RWPE1 (cell line): ENCODE measurements at regions not wholly inside any gene's neighbourhood (a gene's known extent, or its start where the extent isn't known, plus 50 kb on each side); places are given as distances from the start of the nearest gene placed in this dataset.
"Not testable (repeated sequence)": the region's sequence is repeated elsewhere in the genome, so short reads cannot be mapped to it uniquely, and the experiment has no call there.

Experiments
- CTCF ChIA-PET: fragments of 350-600 bp; sonication (Branson Sonifier 250); formaldehyde crosslinking; extraction: SDS; loops from one replicate; lab custom pipeline; 2021; lab: Yijun Ruan, JAX
- POLR2A ChIA-PET: fragments of 400-600 bp; formaldehyde crosslinking; extraction: SDS; loops from one replicate; lab custom pipeline; 2020; ENCODE audit warnings: antibody characterized with exemption; ENCODE audit not compliant: low non-redundant PET; lab: Yijun Ruan, JAX
- DNase-seq: peaks from one replicate; pipeline ENCODE4 v3.0.0; 2012; ENCODE audit warnings: low spot score
- H3K27ac ChIP-seq: fragments of 450-650 bp; 2 replicates; pipeline ENCODE4 v1.5.1; 2017
- TF ChIP-seq, protein P1 (sequence below): fragments of 450-650 bp; conservative IDR thresholded peaks from 2 replicates; pipeline ENCODE4 v1.5.1; 2017; ENCODE audit warnings: low read depth, mild to moderate bottlenecking

DNA sequence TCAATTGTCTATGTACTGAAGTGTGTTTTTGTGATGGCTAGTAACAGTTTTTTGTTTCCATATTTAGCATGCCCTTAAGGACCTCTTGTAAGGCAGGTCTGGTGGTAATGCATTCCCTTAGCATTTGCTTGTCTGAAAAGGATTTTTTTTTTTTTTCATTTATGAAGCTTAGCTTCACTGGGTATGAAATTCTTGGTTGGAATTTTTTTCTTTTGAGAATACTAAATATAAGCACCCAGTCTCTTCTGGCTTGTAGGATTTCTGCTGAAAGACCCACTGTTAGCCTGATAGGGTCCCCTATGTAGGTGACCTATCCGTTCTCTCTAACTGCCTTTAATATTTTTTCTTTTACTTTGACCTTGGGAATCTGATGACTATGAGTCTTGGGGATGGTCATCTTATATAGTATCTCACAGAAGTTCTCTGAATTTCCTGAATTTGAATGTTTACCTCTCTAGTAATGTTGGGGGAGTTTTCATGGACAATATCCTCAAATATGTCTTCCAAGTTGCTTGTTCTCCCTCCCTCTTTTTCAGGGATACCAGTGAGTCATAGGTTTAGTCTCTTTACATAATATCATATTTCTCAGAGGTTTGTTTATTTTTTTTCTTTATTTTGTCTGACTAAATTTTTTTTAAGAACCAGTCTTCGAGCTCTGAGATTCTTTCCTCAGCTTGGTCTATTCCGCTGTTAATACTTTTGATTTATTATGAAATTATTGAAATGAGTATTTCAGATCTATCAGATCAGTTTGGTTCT is 157.1 kb upstream of the PGRMC2 start:
- POLR2A ChIA-PET = no interaction called here
- no peak for DNase-seq
- no peak overlapping the region for H3K27ac ChIP-seq
- TF ChIP-seq, protein P1, sequence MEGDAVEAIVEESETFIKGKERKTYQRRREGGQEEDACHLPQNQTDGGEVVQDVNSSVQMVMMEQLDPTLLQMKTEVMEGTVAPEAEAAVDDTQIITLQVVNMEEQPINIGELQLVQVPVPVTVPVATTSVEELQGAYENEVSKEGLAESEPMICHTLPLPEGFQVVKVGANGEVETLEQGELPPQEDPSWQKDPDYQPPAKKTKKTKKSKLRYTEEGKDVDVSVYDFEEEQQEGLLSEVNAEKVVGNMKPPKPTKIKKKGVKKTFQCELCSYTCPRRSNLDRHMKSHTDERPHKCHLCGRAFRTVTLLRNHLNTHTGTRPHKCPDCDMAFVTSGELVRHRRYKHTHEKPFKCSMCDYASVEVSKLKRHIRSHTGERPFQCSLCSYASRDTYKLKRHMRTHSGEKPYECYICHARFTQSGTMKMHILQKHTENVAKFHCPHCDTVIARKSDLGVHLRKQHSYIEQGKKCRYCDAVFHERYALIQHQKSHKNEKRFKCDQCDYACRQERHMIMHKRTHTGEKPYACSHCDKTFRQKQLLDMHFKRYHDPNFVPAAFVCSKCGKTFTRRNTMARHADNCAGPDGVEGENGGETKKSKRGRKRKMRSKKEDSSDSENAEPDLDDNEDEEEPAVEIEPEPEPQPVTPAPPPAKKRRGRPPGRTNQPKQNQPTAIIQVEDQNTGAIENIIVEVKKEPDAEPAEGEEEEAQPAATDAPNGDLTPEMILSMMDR = no peak
- CTCF ChIA-PET = no interaction called here

DNA sequence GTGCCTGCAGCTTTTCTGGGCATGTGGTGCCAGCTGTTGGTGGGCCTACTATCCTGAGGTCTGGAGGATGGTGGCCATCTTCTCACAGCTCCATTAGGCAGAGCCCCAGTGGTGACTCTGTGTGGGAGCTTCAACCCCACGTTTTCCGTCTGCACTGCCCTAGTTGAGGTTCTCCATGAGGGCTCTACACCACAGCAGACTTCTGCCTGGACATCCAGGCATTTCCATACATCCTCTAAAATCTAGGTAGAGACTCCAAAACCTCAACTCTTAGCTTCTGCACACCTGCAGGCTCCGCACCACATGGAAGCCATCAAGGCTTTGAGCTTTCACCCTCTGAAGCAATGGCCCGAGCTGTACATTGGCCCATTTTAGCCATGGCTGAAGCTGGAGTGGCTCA is 153.3 kb upstream of the PGRMC2 start:
- ChIA-PET POLR2A (no interaction called here), CTCF (interaction anchor here (0.6 kb wide), 1 partner anchor 20 kb away, joined by 3 read pairs; no protein-coding TSS in a partner anchor)
- H3K27ac ChIP-seq = no peak overlapping the region
- TF ChIP-seq, protein P1 = no peak
- DNase-seq = no peak

DNA sequence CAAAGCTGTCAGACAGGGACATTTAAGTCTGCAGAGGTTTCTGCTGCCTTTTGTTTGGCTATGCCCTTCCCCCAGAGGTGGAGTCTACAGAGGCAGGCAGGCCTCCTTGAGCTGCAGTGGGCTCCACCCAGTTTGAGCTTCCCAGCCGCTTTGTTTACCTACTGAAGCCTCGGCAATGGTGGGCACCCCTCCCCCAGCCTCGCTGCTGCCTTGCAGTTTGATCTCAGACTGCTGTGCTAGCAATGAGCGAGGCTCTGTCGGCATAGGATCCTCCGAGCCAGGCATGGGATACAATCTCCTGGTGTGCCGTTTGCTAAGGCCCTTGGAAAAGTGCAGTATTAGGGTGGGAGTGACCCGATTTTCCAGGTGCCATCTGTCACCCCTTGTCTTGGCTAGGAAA is 149.4 kb upstream of the PGRMC2 start:
- H3K27ac ChIP-seq, DNase-seq, CTCF ChIA-PET, POLR2A ChIA-PET: not testable (repeated sequence)

DNA sequence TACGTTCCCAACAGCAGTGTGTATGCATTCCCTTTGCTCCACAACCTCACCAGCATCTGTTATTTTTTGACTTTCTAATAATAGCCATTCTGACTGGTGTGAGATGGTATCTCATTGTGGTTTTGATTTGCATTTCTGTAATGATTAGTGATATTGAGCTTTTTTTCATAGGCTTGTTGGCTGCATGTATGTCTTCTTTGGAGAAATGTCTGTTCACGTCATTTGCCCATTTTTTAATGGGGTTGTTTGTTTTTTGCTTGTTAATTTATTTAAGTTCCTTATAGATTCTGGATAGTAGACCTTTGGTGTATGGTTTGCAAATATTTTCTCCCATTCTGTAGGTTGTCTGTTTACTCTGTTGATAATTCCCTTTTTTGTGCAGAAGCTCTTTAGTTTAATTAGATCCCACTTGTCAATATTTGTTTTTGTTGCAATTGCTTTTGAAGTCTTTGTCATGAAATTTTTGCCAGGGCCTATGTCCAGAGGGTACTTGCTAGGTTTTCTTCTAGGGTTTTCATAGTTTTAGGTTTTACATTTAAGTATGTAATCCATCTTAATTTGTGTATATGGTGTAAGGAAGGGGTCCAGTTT is 141.5 kb upstream of the PGRMC2 start:
- H3K27ac ChIP-seq, DNase-seq, POLR2A ChIA-PET: not testable (repeated sequence)
- CTCF ChIA-PET = interaction anchor here (0.6 to 0.7 kb wide), 3 partner anchors 107 to 390 kb away, joined by 3 to 6 read pairs (median 4); no protein-coding TSS in a partner anchor

DNA sequence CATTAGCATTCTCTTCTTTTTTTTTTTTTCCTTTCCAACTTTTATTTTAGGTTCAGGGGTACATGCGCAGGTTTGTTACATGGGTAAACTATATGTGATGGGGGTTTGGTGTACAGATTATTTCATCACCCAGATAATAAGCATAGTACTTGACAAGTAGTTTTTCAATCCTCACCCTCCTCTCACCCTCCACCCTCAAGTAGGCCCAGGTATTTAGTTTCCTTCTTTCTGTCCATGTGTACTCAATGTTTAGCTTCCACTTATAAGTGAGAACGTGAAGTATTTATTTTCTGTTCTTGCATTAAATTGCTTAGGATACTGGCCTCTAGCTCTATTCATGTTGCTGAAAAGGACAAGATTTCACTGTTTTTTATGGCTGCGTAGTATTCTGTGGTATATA is 140.8 kb upstream of the PGRMC2 start:
- CTCF ChIA-PET = interaction anchor here (0.6 to 1.0 kb wide), 9 partner anchors 12 to 748 kb away, joined by 3 to 7 read pairs (median 3); no protein-coding TSS in a partner anchor
- POLR2A ChIA-PET = no interaction called here
- DNase-seq = no peak
- H3K27ac ChIP-seq = peak overlapping the region; percentile 50; the same call in 1 of the 2 replicates
- TF ChIP-seq, protein P1 = no peak

DNA sequence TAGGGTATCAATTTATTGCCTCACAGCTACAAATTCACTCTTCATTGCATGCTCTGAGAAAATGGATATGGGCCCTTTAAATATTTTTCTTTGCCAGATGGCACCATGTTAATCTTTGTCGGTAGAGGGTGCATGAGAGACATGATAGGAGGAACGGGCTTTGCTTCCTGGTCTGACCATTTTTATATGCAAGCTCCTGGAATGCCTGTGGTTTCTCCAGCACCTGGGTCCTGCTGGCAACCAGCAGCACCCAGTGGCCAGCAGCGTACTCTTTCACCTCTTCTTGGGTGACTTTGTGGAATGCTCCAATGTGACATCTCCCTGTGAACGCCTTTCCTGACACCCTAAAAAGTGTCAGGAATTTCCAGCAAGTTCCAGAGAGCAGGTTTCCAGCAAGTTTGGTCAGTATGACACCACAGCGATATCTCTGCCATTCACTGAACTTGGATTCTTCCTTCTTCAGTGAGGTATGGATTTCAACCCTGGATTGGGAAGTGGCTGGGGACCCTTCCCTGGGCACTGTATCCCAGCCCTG is 140.3 kb upstream of the PGRMC2 start:
- TF ChIP-seq, protein P1 = peak; percentile 67
- DNase-seq = peak; percentile 82
- H3K27ac ChIP-seq = peak overlapping the region; percentile 50
- ChIA-PET POLR2A (no interaction called here), CTCF (interaction anchor here (0.5 to 1.0 kb wide), 9 partner anchors 11 to 915 kb away, joined by 3 to 7 read pairs (median 3); no protein-coding TSS in a partner anchor)
